Hematopoietic multipotent progenitor cell treated with erythropoietin and hydrocortisone succinate and interleukin-3 and kit ligand, for 15 days (in vitro differentiated cells): ENCODE measurements at regions not wholly inside any gene's neighbourhood (a gene's known extent, or its start where the extent isn't known, plus 50 kb on each side); places are given as distances from the start of the nearest gene placed in this dataset.
"Not testable (repeated sequence)": the region's sequence is repeated elsewhere in the genome, so short reads cannot be mapped to it uniquely, and the experiment has no call there.

ENCODE experiments used
- DNase-seq: peaks from one replicate; pipeline ENCODE4 v3.0.0-alpha.2; 2015; ENCODE audit warnings: low spot score

DNA sequence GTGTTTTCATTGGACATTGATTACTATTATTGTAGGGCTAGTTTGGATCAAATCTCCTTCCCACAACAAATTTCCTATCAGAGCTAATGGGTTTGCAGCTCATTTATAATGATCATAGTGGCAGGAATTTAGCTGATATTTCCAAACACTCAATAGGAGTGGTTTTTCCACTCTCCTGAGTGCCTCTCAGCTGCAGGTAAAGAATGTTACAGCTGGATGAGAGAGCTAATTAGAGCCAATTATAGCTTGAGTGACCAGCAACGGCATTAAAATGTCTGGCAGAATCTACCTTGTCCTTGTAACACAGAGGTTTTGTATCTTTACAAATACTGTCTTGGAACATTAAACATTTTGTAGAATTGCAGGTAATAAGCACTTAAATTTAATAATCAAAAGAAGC lies 602.8 kb upstream of the EPHA5 start:
- no peak for DNase-seq

DNA sequence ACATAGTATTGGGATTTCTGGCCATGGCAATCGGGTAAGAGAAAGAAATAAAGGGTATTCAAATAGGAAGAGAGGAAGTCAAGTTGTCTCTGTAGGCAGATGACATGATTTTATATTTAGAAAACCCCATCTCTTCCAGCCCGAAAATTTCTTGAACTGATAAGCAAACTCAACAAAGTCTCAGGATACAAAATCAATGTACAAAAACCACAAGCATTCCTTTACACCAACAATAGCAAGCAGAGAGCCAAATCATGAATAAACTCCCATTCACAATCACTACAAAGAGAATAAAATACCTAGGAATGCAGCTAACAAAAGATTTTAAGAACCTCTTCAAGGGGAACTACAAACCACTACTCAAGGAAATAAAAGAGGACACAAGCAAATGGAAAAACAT lies 600.1 kb upstream of the EPHA5 start:
- not testable (repeated sequence) for DNase-seq

DNA sequence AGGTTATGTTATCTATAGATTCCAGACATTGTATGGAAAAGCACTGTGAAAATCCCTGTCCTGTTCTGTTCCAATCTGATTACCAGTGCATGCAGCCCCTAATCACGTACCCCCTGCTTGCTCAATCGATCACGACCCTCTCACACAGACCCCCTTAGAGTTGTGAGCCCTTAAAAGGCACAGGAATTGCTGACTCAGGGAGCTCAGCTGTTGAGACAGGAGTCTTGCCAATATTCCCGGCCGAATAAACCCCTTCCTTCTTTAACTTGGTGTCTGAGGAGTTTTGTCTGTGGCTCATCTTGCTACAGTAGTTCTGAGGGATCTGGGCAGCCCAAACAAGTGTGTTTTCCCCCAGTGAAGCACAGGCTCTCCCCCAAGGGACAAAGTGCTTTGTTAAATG lies 596.3 kb upstream of the EPHA5 start:
- not testable (repeated sequence) for DNase-seq

DNA sequence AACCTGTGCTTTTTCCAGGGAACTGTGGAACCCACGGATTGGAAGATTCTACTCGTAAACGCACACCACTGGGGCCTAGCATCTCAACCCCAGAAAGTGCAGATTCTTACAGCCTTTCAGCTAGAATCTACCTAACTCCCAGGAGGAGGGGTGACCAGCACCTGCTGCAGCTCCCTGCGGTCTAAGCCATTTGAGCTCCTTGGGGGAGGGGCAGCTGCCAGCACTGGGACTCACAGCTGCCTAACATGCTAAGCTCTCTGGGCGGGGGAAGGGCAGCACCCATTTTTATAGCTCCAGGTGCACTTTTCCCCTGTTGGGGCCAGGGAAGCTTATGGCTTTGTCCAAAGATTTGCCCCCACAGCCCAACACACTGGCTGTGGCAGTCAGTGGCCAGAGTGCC lies 595.7 kb upstream of the EPHA5 start:
- DNase-seq = no peak

DNA sequence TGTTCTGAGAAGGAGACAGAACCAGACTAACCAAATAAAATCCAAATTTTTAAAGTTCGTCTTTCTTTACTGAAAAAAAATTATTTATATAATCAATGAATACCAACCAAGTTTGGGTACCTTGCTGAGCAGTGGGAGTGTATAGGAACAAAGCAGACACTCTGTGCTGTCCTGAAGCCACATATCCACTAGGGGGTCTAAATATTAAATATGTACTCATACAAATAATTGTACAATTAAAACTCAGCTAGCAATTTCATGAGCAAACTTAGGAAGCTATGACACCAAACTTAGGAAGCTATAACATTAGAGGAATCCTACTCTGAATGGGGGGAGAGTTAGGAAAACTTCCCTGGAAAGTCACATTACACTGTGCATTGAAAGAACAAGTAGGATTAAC lies 582.0 kb upstream of the EPHA5 start:
- DNase-seq = no peak

DNA sequence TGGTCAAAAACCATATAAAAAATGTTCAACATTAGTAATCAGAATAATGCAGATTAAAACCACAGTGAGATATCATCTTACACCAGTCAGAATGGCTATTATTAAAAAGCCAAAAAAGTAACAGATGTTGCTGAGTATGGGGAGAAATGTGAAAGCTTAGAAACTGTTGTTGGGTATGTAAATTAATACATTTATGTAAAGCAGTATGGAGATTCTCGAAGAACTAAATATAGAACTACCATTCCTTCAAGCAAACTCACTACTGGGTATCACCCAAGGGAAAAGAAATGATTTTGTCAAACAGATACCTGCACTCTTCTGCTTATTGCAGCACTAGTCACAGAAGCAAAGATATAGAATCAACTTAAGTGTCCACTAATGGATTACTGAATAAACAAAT lies 576.4 kb upstream of the EPHA5 start:
- DNase-seq = no peak

DNA sequence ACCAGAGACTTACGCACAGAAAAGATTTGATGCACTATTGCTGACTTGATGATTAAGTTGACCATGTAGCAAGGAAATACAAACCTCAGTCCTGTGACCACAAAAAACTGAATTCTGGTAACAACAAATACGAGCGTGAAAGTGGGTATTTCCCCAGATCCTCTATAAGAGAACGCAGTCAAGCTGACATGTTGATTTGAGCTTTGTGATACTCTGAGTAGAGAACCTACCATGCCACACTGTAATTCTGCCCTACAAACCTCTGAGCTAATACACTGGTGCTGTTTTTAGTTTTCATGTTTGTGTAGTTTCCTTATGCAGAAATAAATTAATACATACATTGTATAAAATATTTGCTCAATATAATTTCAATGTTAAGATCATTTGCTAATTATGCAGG lies 565.6 kb upstream of the EPHA5 start:
- no peak for DNase-seq

DNA sequence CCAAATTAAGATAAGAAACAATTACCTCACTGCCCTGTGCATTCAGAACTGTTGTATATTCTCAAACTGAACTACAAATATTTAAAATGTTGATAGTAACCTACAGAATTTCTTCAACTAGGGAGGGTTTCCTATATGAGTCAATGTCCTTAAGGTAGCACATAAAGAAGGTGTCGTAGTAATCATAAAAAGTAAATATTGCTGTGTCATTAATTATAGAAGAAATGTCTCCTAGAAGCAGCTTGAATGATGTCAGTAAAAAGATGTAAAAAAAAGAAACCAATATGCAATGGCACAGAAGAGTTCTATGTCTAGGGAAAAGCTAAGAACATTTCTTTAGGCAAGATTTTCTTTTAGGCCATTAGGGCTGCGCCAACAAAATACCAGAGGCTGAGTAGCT lies 559.6 kb upstream of the EPHA5 start:
- DNase-seq = no peak

DNA sequence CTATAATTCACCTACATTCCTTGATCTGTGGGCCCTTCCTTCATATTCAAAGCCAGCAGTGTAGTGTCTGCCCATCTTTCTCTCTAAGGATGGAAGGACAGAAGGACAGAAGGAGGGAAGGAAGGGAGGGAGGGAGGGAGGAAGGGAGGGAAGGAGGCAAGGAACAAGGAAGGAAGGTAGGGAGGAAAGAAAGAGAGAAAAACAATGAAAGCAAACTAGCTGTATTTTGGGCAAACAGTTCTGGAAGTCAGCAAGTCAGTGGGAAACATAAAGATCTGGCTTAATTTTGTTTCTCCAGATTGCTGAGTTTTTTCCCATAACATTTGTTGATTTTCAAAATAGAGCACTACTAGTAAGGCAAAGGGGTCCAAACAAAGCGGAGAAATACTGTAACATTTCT lies 555.2 kb upstream of the EPHA5 start:
- DNase-seq = no peak

DNA sequence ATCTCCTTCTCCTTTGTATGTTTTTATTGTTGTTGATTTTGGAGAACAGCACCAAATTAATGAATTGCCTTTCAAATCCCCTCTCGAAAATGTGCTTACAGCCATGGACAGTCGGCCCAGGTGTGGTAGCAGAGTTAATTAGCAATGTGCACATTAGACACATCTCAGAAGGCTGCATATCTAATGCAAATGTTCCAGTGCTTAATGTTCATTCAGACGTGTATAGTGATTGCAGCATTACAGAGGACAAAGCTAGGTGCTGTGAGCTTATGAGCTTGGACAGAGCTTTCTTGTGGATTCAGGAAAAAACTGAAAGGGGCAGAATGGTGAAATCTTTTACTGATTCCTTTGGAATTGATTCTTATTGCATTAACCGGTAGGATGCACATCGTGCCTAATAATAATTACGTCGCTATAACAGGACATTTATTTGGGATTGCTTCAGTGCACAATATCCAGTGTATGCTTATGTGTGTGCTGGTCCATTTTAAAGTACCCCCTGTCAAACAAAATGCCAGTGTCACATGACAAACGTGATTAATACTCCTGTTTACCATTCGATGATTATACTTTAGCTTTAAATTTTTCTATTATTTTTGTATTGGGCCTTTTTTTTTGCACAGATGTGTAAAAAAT lies 552.9 kb upstream of the EPHA5 start:
- DNase-seq = no peak

DNA sequence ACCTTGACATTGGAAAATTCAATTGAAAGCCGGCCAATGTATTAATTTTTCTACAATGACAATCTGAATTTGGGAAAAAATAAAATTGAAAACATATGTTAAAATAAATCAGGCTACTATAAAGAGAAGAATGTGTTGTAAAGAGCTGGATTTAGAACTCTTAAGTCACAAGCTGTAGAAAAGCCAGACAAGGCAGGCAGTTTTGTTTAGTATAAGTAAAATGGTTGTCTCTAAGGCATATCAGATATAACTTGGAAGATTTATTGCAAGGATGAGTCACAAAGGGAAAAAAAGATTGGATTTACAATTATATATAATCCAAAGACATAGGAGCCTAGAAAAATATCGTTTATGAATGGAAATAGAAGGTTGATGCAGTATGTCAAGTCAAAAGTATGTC lies 549.1 kb upstream of the EPHA5 start:
- DNase-seq = no peak

DNA sequence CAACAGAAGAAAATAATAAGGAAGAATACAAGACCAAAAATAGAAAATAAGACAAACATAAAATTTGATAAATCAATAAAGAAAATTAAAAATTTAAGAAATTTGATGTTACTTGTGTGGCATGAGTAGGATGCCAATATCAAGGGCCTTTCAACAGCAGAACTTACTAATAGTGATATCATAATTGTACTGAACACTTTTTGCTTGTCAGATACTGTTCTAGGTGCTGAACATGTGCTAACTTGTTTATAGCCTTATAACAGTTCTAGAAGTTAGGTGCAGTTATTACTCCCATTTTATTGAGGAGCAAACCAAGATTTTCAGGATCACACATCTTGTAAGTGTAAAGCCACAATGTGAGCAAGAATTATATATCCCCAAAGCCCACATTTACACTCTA lies 546.0 kb upstream of the EPHA5 start:
- no peak for DNase-seq

DNA sequence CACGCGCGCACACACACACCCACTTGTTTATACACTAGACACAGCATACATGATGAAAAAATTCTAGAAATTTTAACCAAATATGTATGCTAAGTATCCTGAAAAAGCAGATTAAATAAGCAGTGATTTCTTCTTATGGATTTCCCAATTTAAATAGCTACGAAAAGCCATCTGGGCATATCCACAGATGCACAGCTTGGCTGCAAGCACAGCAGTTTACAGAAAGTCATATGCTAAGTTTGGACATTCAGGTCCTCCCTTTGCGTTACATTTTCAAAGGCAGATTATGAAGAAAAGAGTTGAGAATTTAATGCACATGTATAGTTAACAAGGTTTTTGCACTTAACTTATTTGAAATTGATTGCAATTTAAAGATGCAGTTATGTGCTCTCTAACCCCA lies 542.2 kb upstream of the EPHA5 start:
- DNase-seq = no peak

DNA sequence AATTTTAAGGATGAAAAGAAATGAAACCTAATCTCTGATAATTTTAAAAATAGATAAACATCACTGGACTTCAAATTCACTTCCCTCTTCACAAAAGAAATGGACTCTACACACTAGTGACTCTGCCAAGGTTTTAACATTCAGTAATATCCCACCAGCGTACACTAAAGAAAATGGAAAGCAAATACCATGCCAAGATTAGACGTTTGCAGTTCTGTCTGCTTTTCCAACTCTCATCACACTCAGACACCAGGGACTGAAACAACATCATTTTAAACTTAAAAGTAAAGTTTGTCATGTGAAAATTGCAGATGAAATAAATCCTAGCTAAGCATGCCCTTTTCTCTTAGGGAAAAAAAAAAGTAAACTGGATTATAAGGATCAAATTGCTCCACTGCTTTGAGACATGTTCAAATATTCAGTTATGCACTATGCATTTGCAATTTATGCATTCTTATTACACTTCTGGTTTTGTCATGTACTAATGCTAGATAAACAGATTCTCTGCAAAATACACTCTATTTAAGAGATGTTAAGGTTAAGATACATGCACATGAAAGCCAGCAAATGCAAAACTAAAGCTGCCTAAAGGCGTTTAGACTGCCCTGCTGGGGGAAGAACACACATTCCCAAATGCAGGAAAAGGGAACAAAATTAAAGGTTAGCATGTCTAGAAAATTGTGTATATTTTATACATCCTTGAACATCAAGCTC lies 534.4 kb upstream of the EPHA5 start:
- no peak for DNase-seq

DNA sequence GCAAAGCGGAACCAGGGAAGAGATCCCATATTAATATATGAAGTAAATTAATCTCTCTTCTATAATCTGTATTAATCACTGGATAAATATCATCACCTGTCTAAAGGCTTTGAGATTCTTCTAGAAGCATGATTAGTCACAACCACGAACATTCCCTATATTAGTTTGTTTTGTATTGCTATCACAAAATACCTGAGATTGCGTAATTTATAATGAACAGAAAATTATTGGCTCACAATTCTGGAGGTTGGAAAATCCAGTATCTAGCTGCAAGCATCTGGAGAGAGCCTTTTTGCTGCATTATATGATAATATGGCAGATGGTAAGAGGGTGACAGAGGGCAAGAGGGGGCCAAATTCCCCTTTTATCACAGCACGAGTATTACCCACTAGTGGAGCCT lies 532.6 kb upstream of the EPHA5 start:
- no peak for DNase-seq

DNA sequence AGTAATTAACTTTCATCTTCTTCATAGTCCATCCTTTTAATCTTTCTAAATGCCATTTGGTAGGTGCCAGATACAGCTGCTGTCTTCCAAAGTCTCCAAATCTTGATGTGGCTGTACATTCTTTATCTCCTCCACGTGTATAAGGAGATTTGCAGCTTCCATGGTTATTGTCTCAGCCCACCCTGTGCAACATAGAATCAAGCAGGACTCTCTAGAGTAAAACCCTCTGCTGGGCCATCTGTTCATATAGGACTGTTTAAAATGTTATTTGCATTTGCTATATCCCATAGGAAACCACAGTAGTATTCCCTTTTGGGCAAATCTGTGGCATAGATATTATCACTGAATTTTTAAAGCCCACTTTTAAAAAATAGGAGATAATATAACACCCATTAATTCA lies 527.2 kb upstream of the EPHA5 start:
- DNase-seq = no peak

DNA sequence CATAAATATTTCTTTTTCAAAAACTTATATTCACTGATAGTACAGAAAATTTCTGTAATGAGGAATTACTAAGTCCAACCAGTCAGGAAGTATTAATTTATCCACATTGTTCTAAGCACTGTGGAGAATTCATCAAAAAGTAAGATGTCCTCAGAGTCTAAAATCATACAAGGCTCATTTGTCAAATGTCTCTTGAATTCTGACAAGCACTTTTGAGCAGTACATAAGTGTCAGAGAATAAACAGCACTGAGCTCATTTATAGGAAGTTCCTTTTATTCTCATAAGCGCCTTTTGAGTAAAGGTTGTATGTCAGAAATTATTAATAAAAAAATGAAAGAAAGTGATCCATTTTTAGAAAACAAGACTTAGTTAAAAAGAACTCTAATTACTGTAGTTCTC lies 523.2 kb upstream of the EPHA5 start:
- DNase-seq = no peak

DNA sequence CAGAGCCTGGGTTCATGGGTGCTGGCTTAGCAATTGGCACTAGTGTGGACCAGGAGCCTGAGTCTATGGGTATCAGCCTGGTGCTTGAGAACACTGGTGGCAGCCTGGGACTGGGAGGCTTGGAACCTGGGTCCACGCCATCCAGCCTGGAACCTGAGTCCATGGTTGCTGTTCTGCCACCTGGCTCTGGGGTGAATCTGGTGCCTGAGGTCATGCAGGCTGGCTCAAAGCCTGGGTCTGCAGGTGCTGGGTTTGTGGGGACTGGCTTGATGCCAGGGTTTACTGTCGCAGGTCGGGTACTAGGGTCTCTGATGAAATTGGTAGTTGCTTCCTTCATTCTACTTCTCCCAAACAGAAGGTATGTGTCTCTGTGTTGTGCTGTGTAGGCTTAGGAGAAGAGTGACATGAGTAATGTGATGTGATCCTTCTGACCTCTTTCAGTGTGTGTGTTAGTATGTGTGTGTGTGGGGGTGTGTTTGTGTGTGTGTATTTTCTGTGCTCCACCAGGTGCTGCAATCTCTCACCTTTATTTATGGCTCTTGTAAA lies 517.0 kb upstream of the EPHA5 start:
- no peak for DNase-seq

DNA sequence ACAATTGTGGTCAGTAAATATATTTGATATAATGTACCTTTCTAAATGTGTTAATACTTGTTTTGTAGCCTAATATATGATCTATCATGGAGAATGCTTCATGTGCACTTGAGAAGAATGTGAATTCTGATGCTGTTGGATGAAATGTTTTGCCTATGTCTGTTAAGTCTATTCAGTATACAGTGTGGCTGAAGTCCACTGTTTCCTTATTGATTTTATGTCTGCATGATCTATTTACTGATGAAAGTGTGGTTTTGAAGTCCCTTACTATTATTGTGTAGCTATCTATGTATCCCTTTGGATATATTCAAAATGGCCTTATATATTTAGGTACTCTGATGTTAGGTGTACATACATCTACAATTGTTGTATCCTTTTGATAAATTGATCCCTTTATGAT lies 515.8 kb upstream of the EPHA5 start:
- no peak for DNase-seq

DNA sequence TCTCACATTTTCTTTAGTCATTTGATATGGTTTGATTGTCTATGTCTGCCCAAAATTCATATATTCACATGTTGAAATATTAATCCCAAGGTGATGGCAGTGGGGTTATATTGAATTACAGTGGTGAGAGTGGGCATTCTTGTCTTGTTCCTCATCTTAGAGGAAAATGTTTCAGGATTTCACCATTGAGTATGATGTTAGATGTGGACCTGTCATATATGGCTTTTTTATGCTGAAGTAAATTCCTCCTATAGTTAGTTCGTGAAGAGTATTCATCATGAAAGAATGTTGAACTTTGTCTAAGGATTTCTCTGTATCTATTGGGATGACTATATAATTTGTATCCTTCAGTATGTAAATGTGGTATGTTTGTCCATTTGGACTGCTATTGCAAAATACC lies 512.3 kb upstream of the EPHA5 start:
- DNase-seq = no peak

DNA sequence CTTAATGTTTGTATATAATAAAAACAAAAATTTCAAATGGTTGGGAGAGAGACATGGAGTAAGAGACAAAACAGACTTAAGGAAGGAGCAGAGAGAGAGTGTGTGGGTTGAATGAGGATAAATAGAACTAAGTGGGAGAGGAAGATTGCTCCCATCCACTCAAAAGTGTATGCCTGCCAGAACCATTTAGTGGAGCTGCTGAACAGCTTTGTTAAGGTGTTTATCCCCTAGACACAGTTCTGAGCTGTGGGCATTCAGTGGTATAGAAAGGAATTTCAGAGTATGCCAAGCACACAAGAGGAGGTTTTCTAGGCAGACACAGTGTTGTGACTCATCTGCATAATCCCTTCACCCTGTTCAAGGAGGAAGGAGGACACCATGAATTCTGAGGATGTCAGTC lies 508.6 kb upstream of the EPHA5 start:
- DNase-seq = no peak

DNA sequence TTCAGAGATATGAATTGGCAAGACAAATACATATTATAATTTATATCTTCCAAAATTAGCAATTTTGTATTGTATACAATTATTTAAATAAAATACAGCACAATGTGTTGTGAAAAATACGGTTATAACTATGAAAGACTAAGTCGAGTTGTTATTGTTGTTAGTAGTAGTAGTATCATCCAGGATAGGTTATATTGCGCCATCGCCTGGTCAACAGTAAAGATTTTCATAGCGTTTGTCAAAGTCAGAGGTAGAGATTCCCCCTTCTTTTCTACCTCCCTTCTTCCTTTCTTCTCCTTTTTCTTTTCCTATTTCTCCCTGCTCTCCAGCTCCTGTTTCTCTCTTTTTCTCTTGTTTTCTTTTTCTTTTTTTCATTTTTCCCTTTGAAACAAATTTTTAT lies 499.1 kb upstream of the EPHA5 start:
- no peak for DNase-seq

DNA sequence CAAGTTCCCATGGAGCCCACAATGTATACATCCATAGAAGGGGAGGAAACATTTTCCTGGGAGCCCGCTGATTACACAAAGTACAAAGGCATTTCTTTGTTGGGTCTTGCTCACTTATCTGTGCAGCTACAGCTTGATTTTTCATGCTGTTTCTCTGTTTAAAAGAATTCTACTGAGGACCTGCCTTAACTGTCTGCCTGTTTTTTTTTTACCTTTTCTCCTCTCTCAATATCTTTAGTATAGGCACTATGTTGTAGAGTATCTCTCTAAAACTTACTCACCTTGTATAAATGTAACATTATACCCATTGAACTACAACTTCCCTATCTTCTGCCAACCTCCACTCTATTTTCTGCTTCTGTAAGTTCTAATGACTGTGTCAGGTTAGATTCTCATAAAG lies 494.6 kb upstream of the EPHA5 start:
- no peak for DNase-seq

DNA sequence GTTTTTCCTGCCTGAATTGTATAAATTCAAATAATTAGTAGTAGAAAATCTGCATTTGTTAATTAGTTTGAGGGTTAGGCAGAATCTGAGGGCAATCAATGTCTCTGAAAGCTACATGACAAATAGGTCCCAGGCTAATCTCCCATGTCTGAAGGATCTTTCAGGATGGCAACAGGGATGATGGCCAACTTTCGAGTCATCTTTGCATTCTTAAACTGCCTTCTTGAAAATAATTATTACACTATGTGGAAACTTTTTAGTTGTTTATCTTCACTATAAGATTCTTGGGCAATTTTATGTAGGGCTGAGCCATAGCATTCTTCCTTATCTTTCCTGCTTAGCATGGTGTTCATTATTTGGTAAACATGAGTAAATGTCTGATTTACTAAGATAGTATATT lies 490.3 kb upstream of the EPHA5 start:
- no peak for DNase-seq
